Lung (tissue), 11 donors: ENCODE measurements at regions not wholly inside any gene's neighbourhood (a gene's known extent, or its start where the extent isn't known, plus 50 kb on each side); places are given as distances from the start of the nearest gene placed in this dataset.

Source experiments
- ATAC-seq: fragments of 200-7000 bp; cut with Tn5 transposase; one replicate; pipeline ENCODE4 v1.9.1; 2020; ENCODE audit warnings: moderate number of reproducible peaks; ENCODE audit not compliant: insufficient read depth, low FRiP score
- DNase-seq, 3 donors: peaks; one replicate each; pipeline ENCODE4 v3.0.0-alpha.2; 2013 to 2017
- H3K27ac ChIP-seq, 2 donors: one replicate each; pipeline ENCODE4 v1.5.1; 2013; ENCODE audit warnings: mild to moderate bottlenecking in 2 of 2, moderate library complexity in 2 of 2, control low read depth in 1 of 2, inconsistent platforms in 1 of 2, low read depth in 1 of 2, low read length in 1 of 2
- H3K27me3 ChIP-seq, 3 donors: one replicate each; pipeline ENCODE4 v1.5.1; 2013; ENCODE audit warnings: low read length in 2 of 3; ENCODE audit not compliant: control insufficient read depth in 3 of 3, insufficient read depth in 3 of 3
- H3K36me3 ChIP-seq, 4 donors: one replicate each; pipeline ENCODE4 v1.5.1; 2013; ENCODE audit warnings: low read length in 4 of 4, mild to moderate bottlenecking in 1 of 4, moderate library complexity in 1 of 4; ENCODE audit not compliant: control insufficient read depth in 4 of 4, insufficient read depth in 4 of 4
- H3K4me1 ChIP-seq, 5 donors: one replicate each; pipeline ENCODE4 v1.5.1; 2013; ENCODE audit warnings: low read length in 5 of 5, mild to moderate bottlenecking in 2 of 5, moderate library complexity in 1 of 5; ENCODE audit not compliant: control insufficient read depth in 5 of 5, insufficient read depth in 5 of 5
- H3K4me3 ChIP-seq: one replicate; pipeline ENCODE4 v1.5.1; 2013; ENCODE audit warnings: mild to moderate bottlenecking, control low read depth, moderate library complexity
- H3K9ac ChIP-seq, 2 donors: one replicate each; pipeline ENCODE4 v1.5.1; 2013; ENCODE audit warnings: low read length in 2 of 2, control low read depth in 1 of 2; ENCODE audit not compliant: insufficient read depth in 1 of 2
- H3K9me3 ChIP-seq, 4 donors: one replicate each; pipeline ENCODE4 v1.5.1; 2013; ENCODE audit warnings: low read length in 3 of 4, mild to moderate bottlenecking in 1 of 4, moderate library complexity in 1 of 4; ENCODE audit not compliant: control insufficient read depth in 4 of 4, insufficient read depth in 3 of 4
- WGBS, 2 donors: extraction: QIAGEN DNeasy Blood & Tissue Kit; methylation state at CpG; one replicate each; pipeline ENCODE4 v1.1.7; 2013; 5-methylcytosine and 5-hydroxymethylcytosine counted together
- TF ChIP-seq, protein P1 (sequence below): IDR thresholded peaks from 2 replicates; pipeline ENCODE4 v1.5.1; 2012; ENCODE audit warnings: mild to moderate bottlenecking; ENCODE audit errors: control extremely low read depth, extremely low read depth
- donor health status: control.
- donor health status: control.
- donor health status: Bipolar disorder and iron deficiency.
- donor health status: healthy.
- donor health status: DM: yes; HTN: yes; CAD: no.

DNA sequence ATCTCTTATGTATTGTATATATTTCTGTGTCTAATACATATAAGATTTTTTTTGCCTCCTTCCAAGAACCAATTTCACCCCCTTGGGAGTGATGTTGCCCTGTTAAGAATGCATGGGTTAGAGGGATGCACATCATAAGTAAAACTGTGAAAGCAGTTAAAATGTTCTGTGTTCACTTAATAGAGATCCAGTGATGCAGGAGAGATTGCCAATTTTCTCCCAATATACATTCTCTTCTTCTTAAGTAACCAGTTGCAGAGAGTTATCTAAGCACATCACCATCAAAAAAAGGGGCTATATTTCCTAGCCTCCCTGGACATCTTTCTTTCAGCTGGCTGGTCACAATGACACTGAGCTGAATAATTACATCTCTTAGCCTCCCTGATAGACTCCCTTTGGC is 307.0 kb downstream of the OSTF1 start:
- Histone ChIP-seq H3K9ac (no peak overlapping the region), H3K27me3 (no peaks in the 10 kb centered on the region), H3K27ac (no peak overlapping the region), H3K9me3 (peaks cover 0 to 3% (median 0%) of the 10 kb centered on the region in 4 donors), H3K4me3 (no peak overlapping the region), H3K36me3 (no peaks in the 10 kb centered on the region), H3K4me1 (no peaks in the 10 kb centered on the region)
- ATAC-seq (no peak), DNase-seq (no peak)
- TF ChIP-seq, protein P1, sequence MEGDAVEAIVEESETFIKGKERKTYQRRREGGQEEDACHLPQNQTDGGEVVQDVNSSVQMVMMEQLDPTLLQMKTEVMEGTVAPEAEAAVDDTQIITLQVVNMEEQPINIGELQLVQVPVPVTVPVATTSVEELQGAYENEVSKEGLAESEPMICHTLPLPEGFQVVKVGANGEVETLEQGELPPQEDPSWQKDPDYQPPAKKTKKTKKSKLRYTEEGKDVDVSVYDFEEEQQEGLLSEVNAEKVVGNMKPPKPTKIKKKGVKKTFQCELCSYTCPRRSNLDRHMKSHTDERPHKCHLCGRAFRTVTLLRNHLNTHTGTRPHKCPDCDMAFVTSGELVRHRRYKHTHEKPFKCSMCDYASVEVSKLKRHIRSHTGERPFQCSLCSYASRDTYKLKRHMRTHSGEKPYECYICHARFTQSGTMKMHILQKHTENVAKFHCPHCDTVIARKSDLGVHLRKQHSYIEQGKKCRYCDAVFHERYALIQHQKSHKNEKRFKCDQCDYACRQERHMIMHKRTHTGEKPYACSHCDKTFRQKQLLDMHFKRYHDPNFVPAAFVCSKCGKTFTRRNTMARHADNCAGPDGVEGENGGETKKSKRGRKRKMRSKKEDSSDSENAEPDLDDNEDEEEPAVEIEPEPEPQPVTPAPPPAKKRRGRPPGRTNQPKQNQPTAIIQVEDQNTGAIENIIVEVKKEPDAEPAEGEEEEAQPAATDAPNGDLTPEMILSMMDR, result no peak

DNA sequence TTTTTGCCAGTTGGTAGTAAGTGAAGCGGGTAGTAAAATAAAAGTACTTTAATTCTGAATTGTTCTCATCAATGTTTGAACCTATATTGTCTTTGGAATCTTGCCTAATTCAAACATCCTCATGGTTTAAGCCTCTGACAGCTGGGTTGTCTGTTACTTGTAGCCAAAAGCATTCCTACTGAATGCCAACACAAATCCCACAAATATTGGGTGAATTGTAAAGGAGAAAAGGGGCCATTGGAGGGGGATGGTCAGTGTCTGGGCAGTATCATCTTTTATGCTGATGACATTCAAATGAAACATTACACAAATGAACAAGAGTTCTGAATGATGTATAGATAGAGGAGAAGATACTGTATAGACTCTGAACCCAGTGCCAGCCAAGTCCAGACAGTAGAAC is 309.5 kb downstream of the OSTF1 start:
- TF ChIP-seq, protein P1, result no peak
- Histone ChIP-seq H3K4me1 (no peaks in the 10 kb centered on the region), H3K27me3 (no peaks in the 10 kb centered on the region), H3K27ac (no peak overlapping the region), H3K9me3 (peaks cover 0 to 3% (median 0%) of the 10 kb centered on the region in 4 donors), H3K9ac (no peak overlapping the region), H3K36me3 (no peaks in the 10 kb centered on the region), H3K4me3 (no peak overlapping the region)
- ATAC-seq (no peak), DNase-seq (no peak)
- 91 to 95% methylated on average over 1 of the region's 1 CpG for WGBS, 2 donors

DNA sequence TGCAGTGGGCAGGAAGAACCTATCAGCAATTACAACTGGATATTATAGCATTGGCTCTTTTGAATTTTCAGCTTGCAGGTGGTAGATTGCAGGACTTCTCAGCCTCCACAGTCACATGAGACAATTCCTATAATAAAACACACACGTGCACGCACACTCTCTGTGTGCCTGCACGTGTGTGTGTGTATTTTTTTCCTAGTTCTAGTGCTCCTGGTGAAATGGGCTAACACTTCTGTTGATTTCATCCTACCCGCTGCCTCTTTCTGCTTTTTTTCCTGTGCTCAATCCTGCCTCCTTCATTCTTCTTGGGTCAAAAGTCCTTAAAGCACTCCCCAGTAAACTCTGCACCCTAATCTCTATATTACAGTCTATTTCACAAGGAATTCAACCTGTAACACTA is 320.1 kb downstream of the OSTF1 start:
- DNase-seq (no peak), ATAC-seq (no peak)
- TF ChIP-seq, protein P1, result no peak
- Histone ChIP-seq H3K9ac (no peak overlapping the region), H3K4me1 (peaks cover 0 to 1% (median 0%) of the 10 kb centered on the region in 5 donors), H3K36me3 (no peaks in the 10 kb centered on the region), H3K27ac (no peak overlapping the region), H3K27me3 (no peaks in the 10 kb centered on the region), H3K9me3 (no peaks in the 10 kb centered on the region), H3K4me3 (no peak overlapping the region)
- WGBS, 2 donors, result 91 to 92% methylated on average over 4 of the region's 4 CpGs

DNA sequence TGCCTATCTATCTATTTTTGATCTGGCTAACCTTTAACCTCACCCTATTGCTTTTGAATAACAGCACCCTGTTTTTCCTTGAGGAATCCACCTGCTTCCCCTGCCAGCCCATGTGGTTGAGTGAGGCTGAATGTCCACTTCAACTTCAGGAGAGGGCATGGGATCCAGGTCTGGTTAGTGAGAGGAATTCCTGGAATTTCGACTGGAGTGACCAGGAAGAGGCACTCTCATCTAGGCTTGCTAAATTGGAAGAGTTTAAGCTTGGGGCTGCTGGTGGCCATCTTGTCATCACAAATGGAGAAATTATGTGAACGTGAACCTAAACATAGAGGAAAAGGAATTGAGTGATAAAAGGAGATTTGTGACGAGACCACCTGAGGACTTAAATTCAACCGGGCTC is 322.1 kb downstream of the OSTF1 start:
- TF ChIP-seq, protein P1, result no peak
- DNase-seq (no peak), ATAC-seq (no peak)
- Histone ChIP-seq H3K4me3 (no peak overlapping the region), H3K4me1 (no peaks in the 10 kb centered on the region), H3K36me3 (no peaks in the 10 kb centered on the region), H3K9ac (no peak overlapping the region), H3K27me3 (no peaks in the 10 kb centered on the region), H3K9me3 (no peaks in the 10 kb centered on the region), H3K27ac (no peak overlapping the region)
- 72 to 86% methylated on average over 4 of the region's 4 CpGs for WGBS, 2 donors
